KMS-11 (cell line): ENCODE measurements at regions not wholly inside any gene's neighbourhood (a gene's known extent, or its start where the extent isn't known, plus 50 kb on each side); places are given as distances from the start of the nearest gene placed in this dataset.

Source experiments
- H2AFZ ChIP-seq: fragments of 200-600 bp; sonication (generic); 2 replicates; pipeline ENCODE4 v1.6.1; 2016; ENCODE audit warnings: antibody characterized with exemption, mixed run types, low read depth
- H3K27ac ChIP-seq: fragments of 200-600 bp; sonication (generic); 2 replicates; pipeline ENCODE4 v1.6.1; 2016; ENCODE audit warnings: mild to moderate bottlenecking, mixed run types
- H3K27me3 ChIP-seq: fragments of 200-600 bp; sonication (generic); 2 replicates; pipeline ENCODE4 v1.6.1; 2017; ENCODE audit warnings: mild to moderate bottlenecking, low read depth, mixed run types, moderate library complexity; ENCODE audit not compliant: insufficient read depth
- H3K36me3 ChIP-seq: fragments of 200-600 bp; sonication (generic); 2 replicates; pipeline ENCODE4 v1.6.1; 2017; ENCODE audit warnings: mild to moderate bottlenecking, mixed run types; ENCODE audit not compliant: insufficient read depth
- H3K4me1 ChIP-seq: fragments of 200-600 bp; sonication (generic); 2 replicates; pipeline ENCODE4 v1.6.1; 2016; ENCODE audit warnings: mild to moderate bottlenecking, low read depth, mixed run types; ENCODE audit not compliant: poor library complexity, severe bottlenecking
- H3K4me2 ChIP-seq: fragments of 200-600 bp; sonication (generic); 2 replicates; pipeline ENCODE4 v1.7.0; 2016; ENCODE audit warnings: mild to moderate bottlenecking, mixed run types
- H3K4me3 ChIP-seq: fragments of 200-600 bp; sonication (generic); IDR thresholded peaks from 2 replicates; pipeline ENCODE4 v1.6.1; 2017; ENCODE audit warnings: low read depth, low read length, mixed read lengths; ENCODE audit not compliant: insufficient read depth
- H3K79me2 ChIP-seq: fragments of 200-600 bp; sonication (generic); 2 replicates; pipeline ENCODE4 v1.6.1; 2016; ENCODE audit warnings: low read depth, mixed run types; ENCODE audit not compliant: insufficient read depth
- H3K9ac ChIP-seq: fragments of 200-600 bp; sonication (generic); 2 replicates; pipeline ENCODE4 v1.6.1; 2016; ENCODE audit warnings: mild to moderate bottlenecking, mixed run types
- H4K20me1 ChIP-seq: fragments of 200-600 bp; sonication (generic); 2 replicates; pipeline ENCODE4 v1.6.1; 2016; ENCODE audit warnings: mild to moderate bottlenecking, mixed run types; ENCODE audit not compliant: insufficient read depth
- CTCF ChIP-seq: fragments of 200-600 bp; sonication (generic); conservative IDR thresholded peaks from 2 replicates; pipeline ENCODE4 v1.6.1; 2017; ENCODE audit warnings: low read depth, mild to moderate bottlenecking, antibody characterized with exemption, low read length, moderate library complexity, mixed read lengths

- H3K27ac ChIP-seq, result no peak overlapping the region
- H3K79me2 ChIP-seq, result no peaks in the 10 kb centered on the region
- no peaks in the 10 kb centered on the region for H4K20me1 ChIP-seq
- no peak overlapping the region for H2AFZ ChIP-seq
- H3K27me3 ChIP-seq, result no peaks in the 10 kb centered on the region
- no peak overlapping the region for H3K4me2 ChIP-seq
- H3K4me3 ChIP-seq, result no peak overlapping the region
- H3K9ac ChIP-seq, result no peak overlapping the region
- TF ChIP-seq CTCF, result no peak
- H3K36me3 ChIP-seq, result no peaks in the 10 kb centered on the region
- peaks cover 12% of the 10 kb centered on the region for H3K4me1 ChIP-seq
Observed at GRCh38 chr11:128326791-128327190, 260.6 kb downstream of the ETS1 start.

- no peak overlapping the region for H3K4me3 ChIP-seq
- no peaks in the 10 kb centered on the region for H3K36me3 ChIP-seq
- no peak overlapping the region for H3K27ac ChIP-seq
- H4K20me1 ChIP-seq, result no peaks in the 10 kb centered on the region
- H3K9ac ChIP-seq, result no peak overlapping the region
- peaks cover 12% of the 10 kb centered on the region for H3K4me1 ChIP-seq
- H3K79me2 ChIP-seq, result no peaks in the 10 kb centered on the region
- H2AFZ ChIP-seq, result no peak overlapping the region
- TF ChIP-seq CTCF, result no peak
- H3K27me3 ChIP-seq, result no peaks in the 10 kb centered on the region
- H3K4me2 ChIP-seq, result no peak overlapping the region
Observed at GRCh38 chr11:128324531-128325141, 262.7 kb downstream of the ETS1 start.

- Histone ChIP-seq H2AFZ (no peak overlapping the region), H3K4me2 (no peak overlapping the region), H3K36me3 (no peaks in the 10 kb centered on the region), H3K9ac (no peak overlapping the region), H3K27me3 (no peaks in the 10 kb centered on the region), H3K27ac (no peak overlapping the region), H3K4me3 (no peak overlapping the region), H3K79me2 (no peaks in the 10 kb centered on the region), H3K4me1 (peaks cover 12% of the 10 kb centered on the region), H4K20me1 (no peaks in the 10 kb centered on the region)
- TF ChIP-seq CTCF, result no peak
Observed at GRCh38 chr11:128324051-128324481, 263.3 kb downstream of the ETS1 start.

- Histone ChIP-seq H3K27me3 (no peaks in the 10 kb centered on the region), H3K4me3 (no peak overlapping the region), H2AFZ (no peak overlapping the region), H3K27ac (no peak overlapping the region), H3K4me1 (peaks cover 12% of the 10 kb centered on the region), H3K79me2 (no peaks in the 10 kb centered on the region), H3K9ac (no peak overlapping the region), H4K20me1 (no peaks in the 10 kb centered on the region), H3K36me3 (no peaks in the 10 kb centered on the region), H3K4me2 (no peak overlapping the region)
- peak; percentile 25; the same call in 1 of the 2 replicates for TF ChIP-seq CTCF
Observed at GRCh38 chr11:128323381-128323780, 264.0 kb downstream of the ETS1 start.
